ENCODE measurements at regions not wholly inside any gene's neighbourhood (a gene's known extent, or its start where the extent isn't known, plus 50 kb on each side); places are given as distances from the start of the nearest gene placed in this dataset.
"Not testable (repeated sequence)": the region's sequence is repeated elsewhere in the genome, so short reads cannot be mapped to it uniquely, and the experiment has no call there.

DNA sequence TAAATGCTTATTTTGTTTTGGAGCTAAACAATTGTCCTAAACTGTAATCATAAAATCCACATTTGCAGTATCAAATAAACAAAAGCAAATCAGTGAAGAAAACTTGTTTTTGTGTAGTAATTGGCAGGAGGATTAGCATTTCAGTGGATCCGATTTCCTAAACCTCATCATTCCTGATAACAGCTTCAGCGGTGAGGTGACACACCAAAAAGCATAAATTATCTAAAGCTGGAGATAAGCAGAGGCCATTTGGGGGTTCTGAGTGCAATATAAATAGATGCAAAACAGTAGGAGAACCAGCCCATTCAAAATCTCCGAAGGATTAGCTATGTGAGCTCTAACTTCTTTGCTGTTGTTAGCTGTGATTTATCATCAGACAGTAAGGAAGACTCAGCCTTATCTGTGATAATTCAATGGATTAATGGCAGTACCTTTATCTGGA lies 235.8 kb downstream of the EPHA7 start:
- no peak for DNase-seq (ENCODE audit: low read depth)

DNA sequence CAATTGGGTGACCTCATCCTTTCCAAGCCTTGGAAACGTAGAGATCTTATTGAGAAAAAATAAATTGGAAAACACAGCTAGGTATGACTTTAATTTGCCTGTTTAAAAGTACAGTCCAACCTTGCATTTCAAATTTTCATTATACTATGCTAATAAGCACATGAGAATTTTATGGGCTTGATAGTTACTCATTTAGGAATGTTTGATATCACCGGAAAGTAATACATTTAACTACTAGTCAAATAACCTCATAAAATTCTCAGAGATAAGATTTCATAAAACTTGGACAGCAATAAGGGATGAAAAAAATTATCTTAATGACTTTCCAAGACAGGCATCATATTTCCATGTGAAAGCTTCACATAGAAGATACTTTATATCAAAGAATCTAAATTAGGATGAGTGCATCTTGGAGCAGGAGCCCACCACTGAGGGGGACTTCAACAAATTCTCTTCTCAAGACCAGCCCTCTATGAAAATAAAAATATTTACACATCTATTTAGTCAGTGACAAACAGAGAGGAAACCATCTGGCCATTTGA lies 236.3 kb downstream of the EPHA7 start:
- DNase-seq (ENCODE audit: low read depth): no peak

DNA sequence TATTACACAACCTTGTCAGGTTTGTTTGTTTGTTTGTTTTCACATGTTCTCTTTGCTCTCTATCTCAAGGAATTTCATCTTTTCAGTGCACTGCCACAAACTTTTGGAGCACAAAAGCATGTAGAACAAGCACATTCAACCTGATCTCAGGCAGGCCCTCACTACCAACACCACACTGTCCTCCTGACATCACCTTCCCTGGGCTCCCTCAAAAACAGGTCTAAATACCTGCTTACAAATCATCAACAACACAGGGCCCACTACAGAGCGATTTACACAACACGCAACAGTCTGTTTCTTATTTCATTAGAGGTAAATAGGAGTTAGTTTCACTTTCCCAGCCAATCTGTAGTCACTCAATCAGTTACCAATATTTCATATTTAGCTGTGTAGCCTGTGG lies 241.4 kb downstream of the EPHA7 start:
- DNase-seq (ENCODE audit: low read depth): no peak

DNA sequence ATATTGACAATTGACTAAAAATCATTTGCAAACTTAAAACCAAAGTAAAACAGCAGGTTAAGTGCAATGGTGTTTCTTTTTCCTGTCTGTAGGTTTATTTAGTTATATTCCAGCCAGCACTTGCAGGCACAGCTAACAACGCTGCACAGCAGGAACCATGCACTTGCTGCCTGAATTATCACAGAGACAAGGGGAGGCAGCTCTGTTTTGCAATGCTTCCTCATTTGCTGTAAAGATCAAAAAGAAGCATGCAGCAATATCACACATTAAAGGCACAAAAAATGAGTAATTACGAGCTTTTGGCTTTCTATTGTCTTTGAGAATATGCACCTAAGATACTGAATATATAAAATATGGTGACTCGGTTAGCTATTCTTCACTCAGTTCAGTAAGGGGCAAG lies 241.9 kb downstream of the EPHA7 start:
- DNase-seq (ENCODE audit: low read depth): no peak

DNA sequence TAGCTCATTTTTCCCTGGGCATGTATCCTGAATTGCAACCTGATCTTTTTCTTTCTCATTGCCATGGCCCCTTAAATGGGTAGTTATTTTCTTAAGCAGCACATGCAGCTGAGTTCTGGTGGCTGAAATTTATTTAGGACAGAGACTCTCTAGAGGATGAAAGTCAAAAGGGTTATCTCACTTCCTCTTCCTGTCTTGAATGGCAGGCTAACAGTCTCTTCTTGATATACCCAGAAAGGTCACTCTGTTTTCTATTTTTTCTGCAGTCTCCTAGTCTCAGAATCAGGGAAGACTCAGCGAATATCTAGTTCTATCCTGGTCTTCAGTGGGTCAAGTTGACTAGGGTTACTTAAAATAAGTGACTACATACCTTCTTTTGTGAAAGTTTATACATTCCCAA lies 243.3 kb downstream of the EPHA7 start:
- DNase-seq (ENCODE audit: low read depth): no peak

DNA sequence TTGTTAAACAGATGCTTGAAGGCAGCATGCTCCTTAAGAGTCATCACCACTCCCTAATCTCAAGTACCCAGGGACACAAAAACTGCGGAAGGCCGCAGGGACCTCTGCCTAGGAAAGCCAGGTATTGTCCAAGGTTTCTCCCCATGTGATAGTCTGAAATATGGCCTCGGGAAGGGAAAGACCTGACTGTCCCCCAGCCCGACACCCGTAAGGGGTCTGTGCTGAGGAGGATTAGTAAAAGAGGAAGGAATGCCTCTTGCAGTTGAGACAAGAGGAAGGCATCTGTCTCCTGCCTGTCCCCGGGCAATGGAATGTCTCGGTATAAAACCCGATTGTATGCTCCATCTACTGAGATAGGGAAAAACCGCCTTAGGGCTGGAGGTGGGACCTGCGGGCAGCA lies 245.8 kb downstream of the EPHA7 start:
- not testable (repeated sequence) for DNase-seq (ENCODE audit: low read depth)

DNA sequence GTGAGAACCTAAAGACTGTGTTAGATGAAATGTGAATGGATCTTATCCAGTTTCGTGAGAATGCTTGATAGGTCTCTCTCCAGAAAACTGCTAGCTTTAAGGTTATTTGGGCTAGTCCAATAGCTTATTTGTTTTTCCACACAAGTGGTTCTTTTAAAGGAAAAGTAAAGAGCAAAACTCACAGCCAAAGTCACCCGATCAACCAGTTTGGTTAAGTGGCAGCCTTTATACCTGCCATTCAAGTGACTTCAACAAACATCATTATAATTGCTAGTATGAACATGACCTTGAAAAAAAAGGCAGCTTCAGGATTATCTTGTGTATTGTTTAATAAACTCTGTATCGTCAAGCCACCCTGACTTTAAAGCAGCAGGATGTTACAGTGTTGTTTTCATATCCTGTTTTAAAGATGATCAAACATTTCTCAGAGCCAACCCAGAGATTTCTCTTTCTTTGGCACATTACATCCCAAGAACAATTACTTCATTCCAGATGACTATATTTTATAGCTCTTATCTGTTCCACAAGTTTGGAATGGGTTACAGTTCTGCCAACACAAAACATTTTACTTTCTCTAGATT lies 253.4 kb downstream of the EPHA7 start:
- peak; percentile 44 for DNase-seq (ENCODE audit: low read depth)

DNA sequence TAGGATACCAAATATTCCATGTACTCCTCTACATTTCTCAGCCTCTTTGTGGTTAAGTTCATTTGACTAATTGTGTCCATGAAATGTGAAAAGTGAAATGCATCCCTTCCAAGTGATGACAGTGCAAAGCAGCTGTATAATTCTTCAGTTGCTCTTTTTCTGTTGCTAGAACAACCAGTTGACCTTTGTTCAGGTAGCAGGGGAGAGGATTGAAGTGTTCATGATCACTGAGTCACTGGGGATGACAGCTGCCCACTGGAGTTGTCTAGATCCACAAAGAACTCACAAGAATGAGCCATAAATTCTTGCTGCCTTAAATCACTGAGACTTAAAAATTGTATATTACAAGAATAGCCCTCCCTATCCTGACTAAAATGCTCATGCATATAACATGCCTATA lies 254.6 kb downstream of the EPHA7 start:
- peak; percentile 99 for DNase-seq (ENCODE audit: low read depth)

DNA sequence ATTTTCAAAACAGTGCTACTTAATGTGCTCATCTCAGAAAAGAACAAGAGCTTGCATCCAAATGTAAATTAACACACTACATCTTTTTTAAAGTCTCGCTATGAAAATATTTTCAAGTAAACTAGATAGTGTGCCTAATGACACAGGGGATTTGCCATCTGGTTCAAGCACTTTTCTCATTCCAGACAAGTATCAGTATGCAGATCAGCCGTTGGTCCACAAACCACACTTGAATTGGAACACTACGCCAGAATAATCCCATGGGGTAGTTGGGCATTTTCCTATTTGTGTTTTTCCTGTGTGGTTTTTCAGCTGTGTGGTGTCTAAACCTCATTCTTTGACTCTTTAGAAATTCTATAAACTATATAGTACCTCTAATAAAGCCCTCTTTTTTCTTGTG lies 256.2 kb downstream of the EPHA7 start:
- peak; percentile 97 for DNase-seq (ENCODE audit: low read depth)

DNA sequence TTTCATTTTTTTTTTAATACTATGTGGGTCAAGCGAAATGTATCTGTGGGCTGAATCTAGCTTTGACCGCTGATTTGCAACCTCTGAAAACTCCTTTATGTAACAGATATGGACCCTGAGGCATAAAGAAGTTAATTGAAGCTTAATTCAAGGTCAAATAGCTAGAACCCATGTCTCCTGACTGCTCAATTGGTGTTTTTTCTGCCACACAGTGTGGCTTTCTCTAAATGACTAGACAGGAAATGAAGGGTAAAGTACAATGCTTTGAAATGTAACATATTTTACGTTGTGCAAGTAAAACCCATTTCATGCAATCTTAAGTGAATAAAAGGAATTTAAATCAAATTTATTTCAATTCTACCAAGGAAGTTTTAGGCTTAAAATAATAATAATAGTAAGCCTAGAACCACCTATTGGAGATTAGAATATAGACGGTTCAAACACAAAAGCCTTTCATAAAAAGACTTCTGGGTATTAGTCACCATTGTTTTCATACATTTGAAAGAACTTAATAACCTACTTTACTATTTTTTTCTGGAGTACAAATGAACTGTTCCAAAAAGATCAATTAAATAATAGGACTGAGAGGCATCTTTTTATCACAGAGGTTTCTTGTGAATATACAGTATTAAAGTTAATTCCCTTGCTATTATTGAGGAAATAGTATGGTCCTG lies 279.8 kb downstream of the EPHA7 start:
- no peak for DNase-seq (ENCODE audit: low read depth)

DNA sequence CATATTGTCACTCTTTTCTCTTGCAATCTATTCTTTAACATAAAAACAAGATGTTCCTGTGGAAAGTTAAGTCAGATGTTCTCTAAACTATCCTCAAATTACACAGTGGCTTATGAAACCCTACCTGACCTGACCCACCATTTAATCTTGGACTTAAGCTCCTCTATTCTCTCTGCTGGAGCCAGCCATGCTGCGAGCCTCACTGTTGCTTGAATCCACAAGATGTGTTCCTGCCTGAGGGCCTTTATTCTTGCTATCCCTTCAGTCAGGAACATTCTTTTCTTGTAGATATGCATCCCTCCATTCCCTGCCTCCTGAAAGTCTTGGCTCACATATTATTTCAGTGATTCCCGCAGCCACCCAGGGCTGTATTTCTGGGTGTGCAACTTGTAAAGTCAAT lies 283.2 kb downstream of the EPHA7 start:
- no peak for DNase-seq (ENCODE audit: low read depth)

DNA sequence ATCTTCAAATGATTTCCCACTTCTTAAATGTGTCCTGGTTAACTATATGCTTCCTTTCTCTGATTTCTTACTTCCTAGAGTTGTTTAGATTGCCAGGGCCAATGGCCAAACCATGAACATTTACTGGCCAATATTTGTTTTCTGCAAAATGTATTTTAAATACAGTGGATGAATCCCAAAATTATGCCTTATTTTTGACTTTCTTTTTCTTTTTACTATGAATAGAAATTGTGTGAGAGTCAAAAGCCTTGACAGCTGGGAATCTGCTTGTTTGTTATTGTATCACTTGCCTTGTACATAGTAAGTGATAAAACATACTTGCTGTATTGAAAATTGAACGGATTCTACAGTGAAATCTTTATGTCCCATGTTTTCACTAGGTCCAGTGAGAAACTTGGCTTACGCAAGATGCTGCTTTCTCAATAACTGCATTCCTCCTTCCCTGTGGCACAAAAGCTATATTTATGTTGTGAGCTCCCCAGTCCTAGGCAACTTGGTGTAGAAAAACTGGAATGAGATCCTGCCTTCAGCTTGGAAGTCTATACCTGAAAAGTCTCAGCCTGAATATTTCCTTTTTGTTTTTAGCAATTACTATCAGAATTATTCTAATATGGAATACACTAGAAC lies 295.2 kb downstream of the EPHA7 start:
- peak; percentile 43 for DNase-seq (ENCODE audit: low read depth)

DNA sequence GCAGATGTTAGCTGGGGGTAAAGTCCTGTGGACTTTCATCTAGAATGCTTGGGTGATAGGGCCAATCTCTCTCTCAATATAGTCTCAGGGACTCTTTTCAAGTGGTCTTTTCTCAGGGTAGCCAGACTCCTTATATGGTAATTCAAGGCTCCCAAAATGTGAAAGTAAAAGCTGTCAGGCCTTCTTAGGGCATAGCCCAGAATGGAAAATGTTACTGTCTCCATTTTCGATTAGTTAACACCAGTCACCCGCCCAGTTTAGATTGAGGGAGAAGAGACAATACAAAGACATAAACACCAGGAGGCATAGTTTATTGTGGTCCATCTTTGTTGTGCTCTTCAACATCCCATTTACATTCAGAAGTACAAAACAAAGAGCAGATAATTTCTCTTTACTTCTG lies 295.8 kb downstream of the EPHA7 start:
- DNase-seq (ENCODE audit: low read depth): no peak

DNA sequence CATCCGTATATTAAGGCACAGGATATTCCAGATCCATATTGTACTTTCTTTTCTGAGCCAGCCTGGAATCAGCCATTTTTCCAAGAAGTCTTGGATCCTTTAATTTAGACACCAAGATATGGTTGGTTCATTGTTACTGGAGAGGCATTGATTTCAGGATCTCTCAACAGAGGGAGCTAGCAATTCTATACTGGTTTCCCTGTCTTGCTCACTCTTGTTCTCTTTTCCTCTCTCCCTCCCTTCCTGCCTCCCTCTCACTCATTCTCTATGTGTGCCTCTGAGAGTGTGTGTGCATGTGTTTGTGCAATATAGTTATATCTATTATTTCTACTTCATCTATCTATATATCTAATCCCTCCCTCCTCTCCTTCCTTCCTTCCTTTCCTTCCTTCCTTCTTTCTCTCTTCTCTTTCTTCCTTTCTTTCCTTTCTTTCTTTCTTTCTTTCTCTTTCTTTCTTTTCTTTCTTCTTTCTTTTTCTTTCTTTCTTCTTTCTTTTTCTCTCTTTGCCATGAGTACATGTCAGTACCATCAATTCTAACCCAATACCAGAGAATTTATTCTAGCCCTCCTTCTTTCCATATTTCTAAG lies 299.1 kb downstream of the EPHA7 start:
- no peak for DNase-seq (ENCODE audit: low read depth)

DNA sequence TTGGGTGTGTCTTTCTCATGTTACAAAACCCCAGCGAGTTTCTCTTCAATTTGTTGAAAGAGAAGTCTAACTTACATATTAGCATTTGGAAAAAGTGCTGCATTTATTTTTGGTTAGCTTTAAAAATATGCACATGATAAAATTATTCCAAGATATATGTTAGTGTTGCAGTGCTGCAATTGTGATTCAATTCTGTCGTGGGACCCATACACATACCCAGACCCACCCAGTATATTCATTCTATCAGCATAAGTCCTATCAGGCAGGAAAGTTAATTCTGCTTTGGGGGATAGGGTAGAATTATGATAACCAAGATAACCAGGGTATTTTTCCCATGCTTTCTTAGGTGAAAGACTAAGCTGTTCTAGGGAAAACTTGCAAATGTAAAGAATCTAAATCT lies 313.5 kb downstream of the EPHA7 start:
- no peak for DNase-seq (ENCODE audit: low read depth)

DNA sequence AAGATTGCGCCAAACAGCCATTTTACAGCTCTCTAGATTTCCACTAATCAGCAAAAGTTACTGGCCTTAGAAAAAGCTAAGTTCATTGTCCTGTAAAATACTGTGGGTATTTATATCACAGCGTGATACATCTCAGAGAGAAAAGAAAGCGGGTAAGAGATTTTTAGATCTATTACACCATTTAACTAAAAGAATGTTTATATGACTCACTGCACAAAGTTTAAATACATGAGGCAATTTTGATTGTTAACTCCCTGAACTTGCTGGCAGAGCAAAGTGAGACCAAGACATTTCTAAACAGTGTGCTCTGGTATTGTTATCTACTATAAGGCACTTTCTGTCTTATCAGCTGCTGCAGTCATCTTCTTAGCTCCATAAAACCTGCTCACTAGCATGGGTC lies 314.3 kb downstream of the EPHA7 start:
- DNase-seq (ENCODE audit: low read depth): peak; percentile 64

DNA sequence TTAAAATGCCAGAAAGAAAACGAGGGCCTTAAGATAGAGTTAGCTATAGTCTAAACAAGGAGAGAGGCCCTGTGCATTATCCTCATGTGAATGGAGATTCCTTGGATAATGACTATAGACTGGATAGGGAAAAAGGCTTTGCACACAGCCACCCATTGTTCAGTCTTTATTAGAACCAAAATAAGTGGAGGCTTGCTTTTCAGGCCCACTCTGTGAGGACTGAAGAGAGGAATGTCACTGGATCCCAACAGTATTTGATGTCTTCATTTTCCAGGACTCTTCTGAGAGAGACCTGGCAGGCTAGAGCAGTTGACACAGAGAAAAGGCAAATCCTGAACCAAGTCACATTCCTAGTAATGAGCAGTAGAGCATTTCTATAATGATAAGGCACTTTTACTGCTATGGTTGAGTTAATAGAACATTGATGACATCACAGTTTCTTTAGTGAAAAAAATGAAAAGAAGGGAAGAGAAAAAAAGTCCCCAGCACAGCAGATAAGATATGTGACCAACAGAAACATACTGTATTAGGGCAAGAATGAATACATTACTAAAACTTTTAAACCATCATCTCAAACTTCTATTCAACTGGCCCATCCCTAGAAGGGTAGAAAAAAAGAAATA lies 315.1 kb downstream of the EPHA7 start:
- no peak for DNase-seq (ENCODE audit: low read depth)

DNA sequence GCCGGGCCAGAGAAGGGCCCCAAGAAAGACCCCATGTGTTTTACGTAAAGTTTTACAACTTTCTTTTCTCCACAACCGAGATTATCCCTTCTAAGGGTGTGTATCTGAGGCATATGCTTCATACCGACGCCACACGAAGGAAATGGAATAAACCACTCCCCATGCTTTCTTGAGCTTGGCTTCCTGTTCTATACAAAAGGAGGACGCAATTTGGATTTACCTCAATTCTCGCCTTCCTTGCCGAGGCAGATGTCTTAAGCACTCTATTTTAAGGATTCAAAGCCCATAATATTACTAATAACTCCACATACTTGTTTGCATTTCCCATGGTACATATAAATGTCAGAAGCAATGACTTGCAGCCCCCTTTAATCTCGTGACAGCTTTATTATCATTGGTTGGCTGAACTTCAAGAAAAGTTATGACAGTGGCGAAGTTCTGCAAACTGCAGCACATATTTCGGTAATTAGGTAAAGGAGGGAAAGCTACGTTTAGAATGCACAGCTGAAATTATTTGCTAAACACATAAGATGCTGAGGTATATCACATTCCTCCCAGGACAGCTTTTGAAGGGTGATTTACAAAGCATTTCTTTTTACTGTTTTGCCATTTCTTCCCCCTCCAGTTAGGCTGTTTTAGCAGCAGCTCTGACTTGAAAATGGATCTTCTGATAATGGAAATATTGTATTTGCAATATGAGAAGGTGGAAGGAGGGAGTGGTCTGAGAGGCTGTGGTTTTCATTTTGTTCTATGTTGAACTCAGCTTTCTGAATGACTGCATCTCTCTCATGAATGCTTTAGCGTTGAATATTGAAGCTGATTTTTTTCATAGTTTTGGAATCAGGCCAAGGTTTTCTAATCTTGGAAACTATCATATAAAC lies 330.5 kb downstream of the EPHA7 start:
- DNase-seq (ENCODE audit: low read depth): peak; percentile 66

DNA sequence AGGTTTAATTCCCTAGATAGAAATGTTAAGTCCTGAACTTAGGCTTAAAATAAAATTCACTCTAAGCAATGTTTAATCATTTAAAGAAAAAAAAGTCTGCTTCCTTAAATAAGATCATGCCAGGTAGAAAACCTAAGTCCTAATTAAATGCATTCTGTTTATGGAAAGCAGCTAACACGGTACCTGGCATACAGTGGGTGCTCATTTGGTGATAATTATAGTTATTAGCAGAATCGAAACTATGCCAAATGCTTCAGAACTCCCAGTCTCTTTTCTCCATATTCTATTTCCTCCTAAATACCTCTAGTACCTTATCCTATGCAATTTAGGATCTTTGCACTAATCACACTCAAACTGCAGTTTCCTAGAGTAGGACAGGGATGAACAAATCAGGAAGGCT lies 331.8 kb downstream of the EPHA7 start:
- DNase-seq (ENCODE audit: low read depth): no peak

DNA sequence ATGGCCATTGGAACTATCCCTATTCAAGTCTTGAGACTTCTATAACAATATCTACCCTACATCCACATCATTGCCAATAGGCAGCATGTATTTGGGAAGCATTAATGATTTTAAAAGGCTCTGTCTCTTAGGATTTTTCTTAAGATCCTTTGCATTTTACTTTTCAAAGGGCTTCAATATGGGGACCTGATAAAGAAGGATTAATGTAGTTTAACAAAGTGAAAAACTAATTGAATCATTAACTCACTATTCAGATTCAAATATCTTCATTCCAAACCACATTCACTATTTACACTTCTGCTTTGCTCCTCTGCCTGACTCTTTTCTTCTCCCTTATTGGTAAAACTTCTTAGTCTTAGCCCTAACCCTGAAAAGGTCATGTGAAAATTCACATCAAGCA lies 333.0 kb downstream of the EPHA7 start:
- DNase-seq (ENCODE audit: low read depth): no peak
